HG03571 (cell line): ENCODE measurements at regions not wholly inside any gene's neighbourhood (a gene's known extent, or its start where the extent isn't known, plus 50 kb on each side); places are given as distances from the start of the nearest gene placed in this dataset.

Source experiments
- ATAC-seq: cut with Tn5 transposase; IDR thresholded peaks from one replicate; pipeline ENCODE4 v1.9.1; 2021; ENCODE audit not compliant: unreplicated experiment

GRCh38 chr12:93173178-93173957, 204.4 kb upstream of the NUDT4 start:
- ATAC-seq: no peak

- ATAC-seq: no peak
These were observed 203.7 kb upstream of the NUDT4 start for GRCh38 chr12:93174048-93174447.

- ATAC-seq: no peak
These were observed 203.3 kb upstream of the NUDT4 start for GRCh38 chr12:93174473-93174872.

GRCh38 chr12:93176165-93176564, 201.6 kb upstream of the NUDT4 start:
- no peak for ATAC-seq

- ATAC-seq: no peak
These were observed 201.1 kb upstream of the NUDT4 start for GRCh38 chr12:93176610-93177126.

GRCh38 chr12:93177208-93178153, 200.2 kb upstream of the NUDT4 start:
- ATAC-seq: no peak

GRCh38 chr12:93178154-93178878, 199.4 kb upstream of the NUDT4 start:
- ATAC-seq: no peak

GRCh38 chr12:93179792-93180191, 197.9 kb upstream of the NUDT4 start:
- ATAC-seq: no peak

GRCh38 chr12:93180566-93180965, 197.2 kb upstream of the NUDT4 start:
- ATAC-seq: no peak

- no peak for ATAC-seq
These were observed 196.2 kb upstream of the NUDT4 start for GRCh38 chr12:93181409-93181965.

- peak; percentile 81 for ATAC-seq
These were observed 193.6 kb upstream of the NUDT4 start for GRCh38 chr12:93183940-93184671.

GRCh38 chr12:93184672-93185368, 192.9 kb upstream of the NUDT4 start:
- no peak for ATAC-seq

- no peak for ATAC-seq
These were observed 192.4 kb upstream of the NUDT4 start for GRCh38 chr12:93185369-93185741.

GRCh38 chr12:93186131-93186530, 191.6 kb upstream of the NUDT4 start:
- ATAC-seq: no peak

- ATAC-seq: no peak
These were observed 191.1 kb upstream of the NUDT4 start for GRCh38 chr12:93186621-93187020.

GRCh38 chr12:93191423-93191822, 186.3 kb upstream of the NUDT4 start:
- ATAC-seq: no peak

- no peak for ATAC-seq
These were observed 185.8 kb upstream of the NUDT4 start for GRCh38 chr12:93191956-93192355.

GRCh38 chr12:93192878-93193277, 184.8 kb upstream of the NUDT4 start:
- no peak for ATAC-seq

GRCh38 chr12:93195511-93195910, 182.2 kb upstream of the NUDT4 start:
- ATAC-seq: no peak
